ENCODE measurements at regions not wholly inside any gene's neighbourhood (a gene's known extent, or its start where the extent isn't known, plus 50 kb on each side); places are given as distances from the start of the nearest gene placed in this dataset.

DNA sequence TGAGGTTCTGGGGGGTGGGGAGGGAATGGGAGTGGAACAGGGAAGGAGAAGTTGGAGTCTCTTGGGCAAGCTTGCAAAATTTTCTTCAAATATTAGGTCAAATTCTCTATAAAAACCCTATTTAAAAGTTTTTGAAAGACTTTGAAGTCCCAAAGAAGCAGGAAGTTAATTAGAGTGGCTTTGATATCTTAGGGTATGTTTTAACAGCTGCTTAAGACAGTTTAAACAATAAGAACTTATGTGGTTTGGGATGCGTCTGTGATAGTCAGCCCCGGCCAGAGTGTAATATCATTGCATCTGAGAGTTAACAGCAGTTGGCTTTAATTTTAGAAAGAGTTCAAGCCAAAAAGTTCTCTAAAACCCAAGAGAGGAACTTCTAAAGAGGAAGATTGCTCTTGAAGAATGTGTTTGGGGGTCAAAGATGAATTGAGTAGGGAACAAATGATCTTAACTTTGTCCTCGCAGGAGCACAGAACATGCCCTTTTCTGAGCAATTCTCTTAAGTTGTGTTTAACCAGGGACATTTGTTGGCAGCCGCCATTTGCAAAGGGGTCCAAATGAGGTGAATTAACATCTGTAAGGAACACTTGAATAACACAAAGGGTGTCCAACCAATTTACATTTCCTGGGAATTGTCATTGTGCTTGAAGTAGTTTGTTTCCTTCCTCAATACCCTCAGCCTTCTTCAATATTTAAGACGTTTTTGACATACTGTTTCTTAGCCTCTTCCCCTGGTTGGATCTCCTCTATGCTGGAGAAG is 182.4 kb downstream of the PTEN start:
- TF ChIP-seq, protein P1, sequence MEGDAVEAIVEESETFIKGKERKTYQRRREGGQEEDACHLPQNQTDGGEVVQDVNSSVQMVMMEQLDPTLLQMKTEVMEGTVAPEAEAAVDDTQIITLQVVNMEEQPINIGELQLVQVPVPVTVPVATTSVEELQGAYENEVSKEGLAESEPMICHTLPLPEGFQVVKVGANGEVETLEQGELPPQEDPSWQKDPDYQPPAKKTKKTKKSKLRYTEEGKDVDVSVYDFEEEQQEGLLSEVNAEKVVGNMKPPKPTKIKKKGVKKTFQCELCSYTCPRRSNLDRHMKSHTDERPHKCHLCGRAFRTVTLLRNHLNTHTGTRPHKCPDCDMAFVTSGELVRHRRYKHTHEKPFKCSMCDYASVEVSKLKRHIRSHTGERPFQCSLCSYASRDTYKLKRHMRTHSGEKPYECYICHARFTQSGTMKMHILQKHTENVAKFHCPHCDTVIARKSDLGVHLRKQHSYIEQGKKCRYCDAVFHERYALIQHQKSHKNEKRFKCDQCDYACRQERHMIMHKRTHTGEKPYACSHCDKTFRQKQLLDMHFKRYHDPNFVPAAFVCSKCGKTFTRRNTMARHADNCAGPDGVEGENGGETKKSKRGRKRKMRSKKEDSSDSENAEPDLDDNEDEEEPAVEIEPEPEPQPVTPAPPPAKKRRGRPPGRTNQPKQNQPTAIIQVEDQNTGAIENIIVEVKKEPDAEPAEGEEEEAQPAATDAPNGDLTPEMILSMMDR (IDR thresholded peaks at IDR 0.05), result no peak
- H3K27ac Mint-ChIP-seq, result no peak overlapping the region
- H3K27me3 Mint-ChIP-seq, result no peaks in the 10 kb centered on the region
- intact Hi-C loops (cut with DNase I, micrococcal nuclease), result no loop called here
- Histone ChIP-seq H3K4me3 (ENCODE audit: low read length) (no peak overlapping the region), H3K36me3 (ENCODE audit: insufficient read depth, low read length) (no peaks in the 10 kb centered on the region), H3K27me3 (ENCODE audit: control insufficient read depth in 1 of 2, insufficient read depth in 2 of 2, low read length in 2 of 2) (no peaks in the 10 kb centered on the region), H3K9me3 (ENCODE audit: control insufficient read depth in 1 of 2, insufficient read depth in 1 of 2, low read length in 2 of 2) (no peaks in the 10 kb centered on the region), H3K27ac (ENCODE audit: low read depth in 1 of 2, low read length in 2 of 2) (no peak overlapping the region), H3K4me1 (ENCODE audit: insufficient read depth, low read length) (peaks cover 5% of the 10 kb centered on the region)
- DNase-seq (no peak), ATAC-seq (ENCODE audit: poor library complexity) (no peak)
- H3K4me3 Mint-ChIP-seq, result no peak overlapping the region
- H3K9me3 Mint-ChIP-seq, result no peaks in the 10 kb centered on the region
- ChIA-PET CTCF (no interaction called here), POLR2A (no interaction called here)
- no peaks in the 10 kb centered on the region for H3K36me3 Mint-ChIP-seq (ENCODE audit: low read depth)
- H3K4me1 Mint-ChIP-seq (ENCODE audit: low read depth), result peaks cover 21% of the 10 kb centered on the region

DNA sequence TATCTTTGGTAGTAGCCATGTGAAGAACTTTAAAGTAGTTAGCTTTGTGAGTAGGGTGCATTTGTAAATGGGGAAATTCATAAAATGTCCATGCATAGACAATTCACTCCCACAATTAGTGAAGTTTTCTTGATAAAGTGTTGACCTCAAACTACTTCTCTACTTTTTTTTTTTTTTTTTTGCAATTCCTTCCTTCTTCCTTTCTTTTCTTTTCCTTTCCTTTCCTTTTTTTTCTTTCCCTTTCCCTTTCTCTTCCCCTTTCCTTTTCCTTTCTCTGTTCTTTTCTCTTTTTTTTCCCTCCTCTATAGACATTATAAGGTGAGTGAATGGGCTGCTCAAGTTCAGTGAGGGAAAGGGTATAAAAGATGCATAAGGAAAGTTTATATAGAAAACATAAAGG is 184.2 kb downstream of the PTEN start:
- Mint-ChIP-seq H3K9me3 (no peaks in the 10 kb centered on the region), H3K4me3 (no peak overlapping the region), H3K27me3 (no peaks in the 10 kb centered on the region), H3K36me3 (ENCODE audit: low read depth) (no peaks in the 10 kb centered on the region), H3K4me1 (ENCODE audit: low read depth) (peaks cover 21% of the 10 kb centered on the region), H3K27ac (no peak overlapping the region)
- DNase-seq (no peak), ATAC-seq (ENCODE audit: poor library complexity) (no peak)
- Histone ChIP-seq H3K4me1 (ENCODE audit: insufficient read depth, low read length) (peaks cover 5% of the 10 kb centered on the region), H3K27ac (ENCODE audit: low read depth in 1 of 2, low read length in 2 of 2) (no peak overlapping the region), H3K9me3 (ENCODE audit: control insufficient read depth in 1 of 2, insufficient read depth in 1 of 2, low read length in 2 of 2) (no peaks in the 10 kb centered on the region), H3K27me3 (ENCODE audit: control insufficient read depth in 1 of 2, insufficient read depth in 2 of 2, low read length in 2 of 2) (no peaks in the 10 kb centered on the region), H3K4me3 (ENCODE audit: low read length) (no peak overlapping the region), H3K36me3 (ENCODE audit: insufficient read depth, low read length) (no peaks in the 10 kb centered on the region)
- ChIA-PET POLR2A (no interaction called here), CTCF (no interaction called here)
- intact Hi-C loops (cut with DNase I, micrococcal nuclease), result no loop called here
- TF ChIP-seq, protein P1 (IDR thresholded peaks at IDR 0.05), result no peak

DNA sequence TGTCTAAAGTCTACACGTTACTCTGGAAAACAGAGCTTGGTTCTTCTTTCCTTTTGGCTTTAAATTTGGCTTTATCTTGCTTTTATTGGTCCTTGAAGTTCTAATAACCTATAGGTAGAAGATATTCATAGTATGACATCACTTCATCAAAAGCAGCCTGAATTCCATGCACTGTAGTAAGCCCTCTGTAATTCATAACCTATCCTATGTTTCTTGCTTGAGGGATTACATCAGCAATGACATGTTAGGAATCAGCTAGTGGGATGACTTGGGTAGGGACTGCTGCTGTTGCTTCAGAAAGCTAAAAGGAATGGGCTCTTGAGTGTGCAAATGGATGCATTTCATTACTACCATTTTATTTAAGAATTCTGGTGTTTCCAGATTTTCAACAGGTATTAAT is 184.9 kb downstream of the PTEN start:
- H3K36me3 Mint-ChIP-seq (ENCODE audit: low read depth), result no peaks in the 10 kb centered on the region
- H3K27me3 ChIP-seq (ENCODE audit: control insufficient read depth in 1 of 2, insufficient read depth in 2 of 2, low read length in 2 of 2), result no peaks in the 10 kb centered on the region
- no peak overlapping the region for H3K27ac ChIP-seq (ENCODE audit: low read depth in 1 of 2, low read length in 2 of 2)
- no peak overlapping the region for H3K4me3 Mint-ChIP-seq
- CTCF ChIA-PET, result no interaction called here
- TF ChIP-seq, protein P1 (IDR thresholded peaks at IDR 0.05), result no peak
- H3K4me1 ChIP-seq (ENCODE audit: insufficient read depth, low read length), result peaks cover 5% of the 10 kb centered on the region
- H3K27ac Mint-ChIP-seq, result no peak overlapping the region
- H3K27me3 Mint-ChIP-seq, result no peaks in the 10 kb centered on the region
- no peak for DNase-seq
- no peaks in the 10 kb centered on the region for H3K36me3 ChIP-seq (ENCODE audit: insufficient read depth, low read length)
- H3K4me1 Mint-ChIP-seq (ENCODE audit: low read depth), result peaks cover 21% of the 10 kb centered on the region
- intact Hi-C loops (cut with DNase I, micrococcal nuclease), result no loop called here
- no peaks in the 10 kb centered on the region for H3K9me3 Mint-ChIP-seq
- no peaks in the 10 kb centered on the region for H3K9me3 ChIP-seq (ENCODE audit: control insufficient read depth in 1 of 2, insufficient read depth in 1 of 2, low read length in 2 of 2)
- no peak for ATAC-seq (ENCODE audit: poor library complexity)
- POLR2A ChIA-PET, result no interaction called here
- H3K4me3 ChIP-seq (ENCODE audit: low read length), result no peak overlapping the region
